ENCODE measurements at regions not wholly inside any gene's neighbourhood (a gene's known extent, or its start where the extent isn't known, plus 50 kb on each side); places are given as distances from the start of the nearest gene placed in this dataset.

DNA sequence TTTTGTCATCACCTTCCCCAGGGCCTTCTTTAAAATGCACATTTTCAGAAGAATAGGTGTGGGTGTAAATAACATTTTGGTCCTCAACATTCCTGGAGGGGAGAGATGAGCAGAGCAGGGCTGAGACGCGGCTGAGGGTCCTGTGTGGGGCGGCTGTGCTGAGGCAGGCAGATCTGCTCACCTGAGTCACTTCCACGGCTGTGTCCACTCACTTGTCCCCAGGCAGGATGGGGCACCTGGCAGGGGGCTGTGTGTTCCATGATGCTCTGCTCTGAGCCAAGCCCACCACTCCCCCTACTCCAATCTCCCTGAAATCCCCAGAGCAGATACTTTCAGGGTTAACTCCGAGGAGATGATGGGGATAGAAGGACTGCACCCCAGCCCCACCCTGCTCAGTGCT, 93.8 kb downstream of the GLRX3 start:
- no peak overlapping the region for H3K4me3 ChIP-seq (ENCODE audit: low read length)
- TF ChIP-seq, protein P1, sequence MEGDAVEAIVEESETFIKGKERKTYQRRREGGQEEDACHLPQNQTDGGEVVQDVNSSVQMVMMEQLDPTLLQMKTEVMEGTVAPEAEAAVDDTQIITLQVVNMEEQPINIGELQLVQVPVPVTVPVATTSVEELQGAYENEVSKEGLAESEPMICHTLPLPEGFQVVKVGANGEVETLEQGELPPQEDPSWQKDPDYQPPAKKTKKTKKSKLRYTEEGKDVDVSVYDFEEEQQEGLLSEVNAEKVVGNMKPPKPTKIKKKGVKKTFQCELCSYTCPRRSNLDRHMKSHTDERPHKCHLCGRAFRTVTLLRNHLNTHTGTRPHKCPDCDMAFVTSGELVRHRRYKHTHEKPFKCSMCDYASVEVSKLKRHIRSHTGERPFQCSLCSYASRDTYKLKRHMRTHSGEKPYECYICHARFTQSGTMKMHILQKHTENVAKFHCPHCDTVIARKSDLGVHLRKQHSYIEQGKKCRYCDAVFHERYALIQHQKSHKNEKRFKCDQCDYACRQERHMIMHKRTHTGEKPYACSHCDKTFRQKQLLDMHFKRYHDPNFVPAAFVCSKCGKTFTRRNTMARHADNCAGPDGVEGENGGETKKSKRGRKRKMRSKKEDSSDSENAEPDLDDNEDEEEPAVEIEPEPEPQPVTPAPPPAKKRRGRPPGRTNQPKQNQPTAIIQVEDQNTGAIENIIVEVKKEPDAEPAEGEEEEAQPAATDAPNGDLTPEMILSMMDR (conservative IDR thresholded peaks at IDR 0.05; ENCODE audit: low read length): no peak
- no peak for DNase-seq (ENCODE audit: low read depth)

DNA sequence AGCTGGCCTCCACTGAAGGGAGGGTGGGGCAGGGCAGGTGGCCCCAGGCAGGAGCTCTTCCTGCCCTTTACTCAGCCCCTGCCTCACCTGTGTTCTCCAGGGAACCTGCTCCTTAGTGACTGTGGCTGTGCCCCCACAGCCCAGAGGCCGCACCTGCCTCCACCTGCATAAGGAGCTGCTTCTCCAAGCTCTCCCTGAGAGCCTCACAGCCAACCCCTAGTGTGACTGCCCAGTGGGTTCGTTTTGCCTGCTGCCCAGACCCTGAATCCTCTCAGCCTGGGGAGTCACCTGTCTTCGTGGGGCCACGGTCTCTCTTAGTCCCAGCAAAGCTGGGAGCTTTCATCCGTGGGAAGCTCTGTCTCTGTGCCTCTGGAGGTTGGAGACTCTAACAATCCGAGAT, 94.4 kb downstream of the GLRX3 start:
- TF ChIP-seq, protein P1 (conservative IDR thresholded peaks at IDR 0.05; ENCODE audit: low read length): no peak
- DNase-seq (ENCODE audit: low read depth): no peak
- no peak overlapping the region for H3K4me3 ChIP-seq (ENCODE audit: low read length)

DNA sequence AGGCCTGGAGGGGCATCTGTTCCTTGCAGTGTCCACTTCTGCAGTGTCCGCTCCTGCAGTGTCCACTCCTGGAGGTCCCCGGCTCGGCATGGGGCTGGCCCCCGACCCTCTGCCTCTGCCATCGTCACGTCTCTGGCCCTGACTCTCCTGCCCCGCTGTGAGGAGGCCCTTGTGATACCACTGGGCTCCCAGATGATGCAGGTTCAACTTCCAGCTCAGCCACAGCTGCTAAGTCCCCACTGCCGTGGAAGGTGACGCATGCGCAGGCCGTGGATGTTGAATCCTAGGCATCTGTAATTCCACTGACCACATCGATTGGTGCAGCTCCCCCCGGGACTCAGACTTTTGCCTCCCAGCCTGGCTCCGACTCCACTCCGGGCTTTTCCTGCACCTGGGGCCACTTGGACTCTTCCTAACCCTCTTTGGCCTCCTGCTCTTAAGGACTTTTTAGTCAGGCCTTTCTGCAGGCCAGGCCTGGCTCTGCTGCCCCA, 95.1 kb downstream of the GLRX3 start:
- no peak for DNase-seq (ENCODE audit: low read depth)
- TF ChIP-seq, protein P1 (conservative IDR thresholded peaks at IDR 0.05; ENCODE audit: low read length): no peak
- H3K4me3 ChIP-seq (ENCODE audit: low read length): no peak overlapping the region

DNA sequence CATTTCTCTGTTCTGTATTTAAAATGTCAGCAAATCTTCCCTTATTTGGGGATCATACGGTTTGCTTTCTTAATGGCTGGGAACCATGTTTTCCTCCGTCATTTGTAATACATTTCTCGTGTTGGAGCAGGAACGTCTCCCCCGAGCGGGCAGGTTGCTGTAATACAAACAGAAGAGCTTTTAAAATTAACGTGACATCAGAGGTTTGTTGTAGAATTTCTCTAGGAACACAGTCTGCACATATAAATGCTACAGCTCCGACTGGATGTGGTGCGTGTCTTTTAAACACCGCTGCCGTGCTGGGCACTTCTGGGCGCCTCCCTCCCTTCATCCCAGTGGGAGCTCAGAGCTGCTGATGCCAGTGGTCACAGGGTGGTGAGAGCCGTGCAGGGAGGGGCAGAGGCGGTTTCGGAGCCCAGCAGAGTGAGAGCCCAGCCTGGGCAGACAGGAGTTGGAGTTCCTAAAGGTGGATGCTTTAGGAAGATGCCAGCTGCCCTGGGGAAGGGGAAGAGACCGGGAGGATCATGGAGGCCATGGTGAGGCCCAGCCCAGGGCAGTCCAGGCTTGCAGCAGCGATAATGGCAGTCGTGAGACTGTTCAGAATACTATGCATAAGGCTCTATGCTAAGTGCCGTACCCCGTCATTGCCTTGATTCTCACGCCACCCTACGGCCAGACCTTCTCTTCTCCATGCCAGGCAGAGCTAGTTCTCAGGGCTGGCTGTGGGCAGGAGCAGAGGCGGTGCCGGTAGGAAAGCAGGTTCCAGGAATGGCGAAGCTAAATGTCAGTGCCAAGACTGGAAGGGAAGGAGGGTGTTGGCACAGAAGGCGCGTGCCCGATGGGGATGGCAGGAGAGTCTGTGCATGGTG, 96.2 kb downstream of the GLRX3 start:
- DNase-seq (ENCODE audit: low read depth): no peak
- TF ChIP-seq, protein P1 (conservative IDR thresholded peaks at IDR 0.05; ENCODE audit: low read length): no peak
- no peak overlapping the region for H3K4me3 ChIP-seq (ENCODE audit: low read length)

DNA sequence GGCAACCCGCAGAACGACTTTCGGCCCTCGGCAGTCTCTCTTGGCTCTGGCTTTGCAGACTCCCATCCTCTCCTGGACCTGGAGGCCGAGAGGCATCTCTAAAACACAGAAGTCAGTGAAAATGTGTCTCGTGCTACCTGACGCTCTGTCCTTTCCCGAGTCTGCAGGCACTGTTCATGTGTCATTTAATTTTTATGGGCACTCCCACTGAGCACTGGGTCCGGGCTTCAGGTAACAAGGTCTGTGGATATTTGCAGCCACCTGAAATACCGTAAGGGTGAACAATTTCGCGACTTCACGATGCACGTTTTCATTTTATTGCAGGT, 96.8 kb downstream of the GLRX3 start:
- TF ChIP-seq, protein P1 (conservative IDR thresholded peaks at IDR 0.05; ENCODE audit: low read length): no peak
- H3K4me3 ChIP-seq (ENCODE audit: low read length): no peak overlapping the region
- DNase-seq (ENCODE audit: low read depth): no peak

DNA sequence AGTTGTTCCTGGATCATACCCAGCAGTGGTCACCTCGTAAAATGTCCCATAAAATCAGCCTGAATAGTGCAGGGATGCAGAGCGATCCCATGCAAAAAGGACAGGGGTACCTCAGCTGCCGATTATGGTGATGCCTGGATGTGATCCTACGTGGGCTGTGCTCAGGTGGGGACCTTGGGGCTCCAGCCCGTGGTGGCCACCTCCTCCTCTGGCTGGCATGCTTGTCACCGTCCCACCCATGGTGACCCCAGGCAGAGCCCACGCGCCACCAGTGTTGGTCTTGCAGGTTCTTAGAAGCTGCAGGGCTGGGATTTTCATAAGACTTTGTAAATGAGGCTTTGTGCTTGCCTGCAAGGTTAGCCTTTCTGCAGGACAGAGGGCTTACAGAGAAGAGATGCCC, 97.2 kb downstream of the GLRX3 start:
- H3K4me3 ChIP-seq (ENCODE audit: low read length): no peak overlapping the region
- TF ChIP-seq, protein P1 (conservative IDR thresholded peaks at IDR 0.05; ENCODE audit: low read length): no peak
- no peak for DNase-seq (ENCODE audit: low read depth)

Data from AG10803 (cell line).